Left kidney (tissue), 1 donor: ENCODE measurements at regions not wholly inside any gene's neighbourhood (a gene's known extent, or its start where the extent isn't known, plus 50 kb on each side); places are given as distances from the start of the nearest gene placed in this dataset.
"Not testable (repeated sequence)": the region's sequence is repeated elsewhere in the genome, so short reads cannot be mapped to it uniquely, and the experiment has no call there.

Source experiments
- DNase-seq: peaks from one replicate; pipeline ENCODE4 v3.0.0-alpha.2; 2013

GRCh38 chr18:1045658-1046057, 141.0 kb downstream of the ADCYAP1 start:
- DNase-seq: no peak

GRCh38 chr18:1047406-1047805, 142.7 kb downstream of the ADCYAP1 start:
- no peak for DNase-seq

GRCh38 chr18:1048032-1048431, 143.4 kb downstream of the ADCYAP1 start:
- no peak for DNase-seq

- DNase-seq: no peak
Observed at GRCh38 chr18:1049173-1049572, 144.5 kb downstream of the ADCYAP1 start.

GRCh38 chr18:1050012-1050657, 145.5 kb downstream of the ADCYAP1 start:
- DNase-seq: no peak

GRCh38 chr18:1052301-1052700, 147.6 kb downstream of the ADCYAP1 start:
- no peak for DNase-seq

GRCh38 chr18:1053331-1054315, 149.0 kb downstream of the ADCYAP1 start:
- no peak for DNase-seq

- DNase-seq: no peak
Observed at GRCh38 chr18:1056404-1056803, 151.7 kb downstream of the ADCYAP1 start.

- no peak for DNase-seq
Observed at GRCh38 chr18:1057367-1057766, 152.7 kb downstream of the ADCYAP1 start.

GRCh38 chr18:1062588-1062987, 157.9 kb downstream of the ADCYAP1 start:
- DNase-seq: no peak

- no peak for DNase-seq
Observed at GRCh38 chr18:1075322-1075721, 170.7 kb downstream of the ADCYAP1 start.

GRCh38 chr18:1075876-1076275, 171.2 kb downstream of the ADCYAP1 start:
- no peak for DNase-seq

GRCh38 chr18:1078301-1078700, 173.6 kb downstream of the ADCYAP1 start:
- DNase-seq: no peak

GRCh38 chr18:1083675-1084074, 179.0 kb downstream of the ADCYAP1 start:
- not testable (repeated sequence) for DNase-seq

GRCh38 chr18:1090758-1091157, 186.1 kb downstream of the ADCYAP1 start:
- no peak for DNase-seq

- peak; percentile 43 for DNase-seq
Observed at GRCh38 chr18:1092228-1092627, 187.6 kb downstream of the ADCYAP1 start.

- DNase-seq: no peak
Observed at GRCh38 chr18:1094409-1094808, 189.7 kb downstream of the ADCYAP1 start.

GRCh38 chr18:1097991-1098735, 193.5 kb downstream of the ADCYAP1 start:
- not testable (repeated sequence) for DNase-seq

GRCh38 chr18:1102848-1103247, 198.2 kb downstream of the ADCYAP1 start:
- DNase-seq: no peak

- no peak for DNase-seq
Observed at GRCh38 chr18:1103537-1103936, 198.9 kb downstream of the ADCYAP1 start.

GRCh38 chr18:1104181-1104881, 199.7 kb downstream of the ADCYAP1 start:
- DNase-seq: peak; percentile 8

GRCh38 chr18:1124495-1124894, 219.8 kb downstream of the ADCYAP1 start:
- DNase-seq: no peak
